ENCODE measurements at regions not wholly inside any gene's neighbourhood (a gene's known extent, or its start where the extent isn't known, plus 50 kb on each side); places are given as distances from the start of the nearest gene placed in this dataset.

DNA sequence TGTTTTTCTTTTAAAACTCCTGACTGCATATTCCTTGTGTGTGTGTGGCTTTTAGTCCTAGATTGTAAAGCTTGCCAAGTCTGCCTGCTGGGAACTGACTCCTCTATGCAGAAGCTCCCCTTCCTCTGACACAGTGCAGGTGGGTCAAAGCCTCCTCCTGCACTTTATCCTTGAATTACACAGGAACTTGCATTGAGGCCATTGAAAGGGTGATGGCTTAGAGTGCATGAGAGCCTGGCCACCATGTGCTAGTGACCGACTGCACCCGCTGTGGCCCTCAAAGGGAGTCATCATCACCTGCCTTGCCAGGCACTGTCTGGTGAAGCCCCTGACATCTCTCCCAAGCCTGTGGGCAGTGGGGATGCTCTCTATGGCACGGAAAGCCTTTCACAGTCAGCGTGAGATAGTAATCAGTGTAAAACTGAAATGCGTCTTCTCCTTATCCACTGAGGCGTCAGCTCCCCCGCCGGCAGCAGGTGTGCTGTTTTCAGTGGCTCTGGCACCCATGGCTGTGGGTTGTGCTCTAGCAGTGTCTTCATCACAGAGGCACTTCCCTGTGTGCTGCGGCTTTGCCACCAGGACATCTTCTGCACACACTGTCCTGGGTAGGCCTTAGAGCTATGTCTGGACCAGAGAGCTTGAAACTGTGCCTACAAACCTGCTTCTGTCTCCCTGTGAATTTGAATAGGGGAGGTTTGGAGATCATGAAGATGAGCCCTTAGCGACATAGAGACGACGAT, 87.9 kb downstream of the THBS2 start:
- no peak for DNase-seq

GRCh38 chr6:169164986-169165385, 88.7 kb downstream of the THBS2 start:
- no peak for DNase-seq

- no peak for DNase-seq
Observed at GRCh38 chr6:169164451-169164850, 89.2 kb downstream of the THBS2 start.

- no peak for DNase-seq
Observed at GRCh38 chr6:169163411-169163901, 90.2 kb downstream of the THBS2 start.

GRCh38 chr6:169162752-169163407, 90.8 kb downstream of the THBS2 start:
- DNase-seq, result no peak

GRCh38 chr6:169162249-169162648, 91.4 kb downstream of the THBS2 start:
- no peak for DNase-seq

GRCh38 chr6:169161572-169162167, 92.0 kb downstream of the THBS2 start:
- no peak for DNase-seq

DNA sequence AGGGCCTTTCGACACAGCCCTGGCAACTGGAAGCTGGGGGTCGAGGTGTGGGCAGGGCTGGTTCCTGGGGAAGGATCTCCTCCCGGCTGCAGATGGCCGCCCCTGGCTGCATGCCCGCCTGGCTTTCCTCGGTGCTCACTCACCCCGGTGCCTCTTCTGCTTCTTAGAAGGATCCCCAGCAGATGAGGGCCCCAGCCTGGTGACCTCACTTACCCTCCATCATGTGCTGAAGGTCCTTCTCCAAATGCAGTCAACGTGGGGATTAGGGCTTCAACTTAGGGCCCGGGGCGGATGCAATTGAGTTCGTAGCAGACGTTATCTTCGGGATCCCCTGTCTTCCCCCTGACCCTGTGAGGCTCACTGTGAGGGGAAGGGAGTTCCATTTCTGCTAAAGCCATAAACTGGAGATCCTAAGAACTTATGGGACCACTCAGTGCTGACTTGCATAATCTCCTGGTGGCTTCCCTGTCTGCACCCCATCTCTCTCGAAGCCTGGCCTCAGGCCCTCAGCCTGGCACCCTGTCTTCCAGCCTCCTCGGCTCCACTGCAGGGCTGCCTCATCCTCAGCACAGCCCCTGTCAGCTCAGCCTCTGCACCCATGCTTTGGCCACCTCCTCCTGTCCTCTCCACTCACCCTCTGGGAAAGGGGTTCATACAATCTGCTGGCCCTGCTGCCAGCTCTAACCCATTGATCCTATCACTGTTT, 92.6 kb downstream of the THBS2 start:
- DNase-seq, result no peak

- DNase-seq, result no peak
Observed at GRCh38 chr6:169160091-169160854, 93.4 kb downstream of the THBS2 start.

DNA sequence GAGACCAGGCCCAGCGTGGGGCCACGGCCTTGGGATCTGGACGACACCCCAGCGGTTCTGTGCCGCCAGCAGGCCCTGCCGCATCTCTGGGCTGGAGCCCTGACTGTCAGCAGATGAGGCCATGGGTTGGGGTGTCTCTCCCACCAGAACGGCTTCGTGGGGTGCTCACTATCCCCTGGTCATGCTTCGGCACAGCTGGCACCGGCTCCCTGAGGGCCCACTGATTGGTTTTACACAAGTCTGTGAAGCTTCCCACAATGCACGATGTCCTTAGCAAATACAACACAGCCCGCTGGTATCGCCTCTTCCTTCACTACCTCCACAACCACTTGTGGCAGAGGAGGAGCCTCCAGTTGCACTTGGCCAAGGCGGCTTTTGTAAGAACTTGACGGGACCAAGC, 94.3 kb downstream of the THBS2 start:
- DNase-seq, result no peak

DNA sequence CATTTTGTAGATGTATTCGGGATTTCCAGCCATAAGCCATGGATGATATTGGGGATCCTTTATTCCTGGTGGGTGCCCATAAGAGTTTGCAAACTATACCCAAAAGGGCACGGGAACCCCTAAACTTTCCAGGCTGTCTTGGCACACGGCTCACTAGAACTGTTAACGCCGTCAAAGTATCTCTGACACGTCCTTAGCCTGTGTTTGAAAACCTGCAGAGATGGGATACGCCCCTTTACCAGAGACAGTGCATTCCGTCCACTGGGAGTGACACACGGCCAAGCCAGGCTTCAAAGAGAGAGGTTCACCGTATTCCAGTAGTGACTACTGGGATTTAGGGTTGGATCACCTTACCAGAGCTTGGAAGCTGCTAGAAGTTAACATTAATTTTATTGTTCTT, 95.0 kb downstream of the THBS2 start:
- DNase-seq, result no peak

DNA sequence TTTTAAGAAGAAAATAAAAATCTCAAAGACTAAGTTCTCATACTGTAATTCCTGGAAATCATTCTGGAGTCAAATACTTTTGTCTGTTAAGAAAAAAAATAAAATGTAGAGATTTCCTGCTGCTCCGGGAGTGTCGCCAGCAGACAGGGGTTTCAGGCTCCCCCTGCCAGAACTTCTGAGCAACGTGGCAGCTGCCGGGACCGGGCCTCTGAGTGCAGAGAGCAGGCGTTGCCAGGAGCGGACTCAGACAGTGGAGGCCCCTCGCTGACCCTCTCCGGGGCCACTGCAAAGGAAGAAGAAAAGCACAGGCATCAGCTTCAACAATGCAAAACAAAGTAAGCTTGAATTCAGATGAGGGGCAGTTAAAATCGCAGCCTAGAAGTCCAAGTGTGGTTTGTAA, 95.5 kb downstream of the THBS2 start:
- no peak for DNase-seq

DNA sequence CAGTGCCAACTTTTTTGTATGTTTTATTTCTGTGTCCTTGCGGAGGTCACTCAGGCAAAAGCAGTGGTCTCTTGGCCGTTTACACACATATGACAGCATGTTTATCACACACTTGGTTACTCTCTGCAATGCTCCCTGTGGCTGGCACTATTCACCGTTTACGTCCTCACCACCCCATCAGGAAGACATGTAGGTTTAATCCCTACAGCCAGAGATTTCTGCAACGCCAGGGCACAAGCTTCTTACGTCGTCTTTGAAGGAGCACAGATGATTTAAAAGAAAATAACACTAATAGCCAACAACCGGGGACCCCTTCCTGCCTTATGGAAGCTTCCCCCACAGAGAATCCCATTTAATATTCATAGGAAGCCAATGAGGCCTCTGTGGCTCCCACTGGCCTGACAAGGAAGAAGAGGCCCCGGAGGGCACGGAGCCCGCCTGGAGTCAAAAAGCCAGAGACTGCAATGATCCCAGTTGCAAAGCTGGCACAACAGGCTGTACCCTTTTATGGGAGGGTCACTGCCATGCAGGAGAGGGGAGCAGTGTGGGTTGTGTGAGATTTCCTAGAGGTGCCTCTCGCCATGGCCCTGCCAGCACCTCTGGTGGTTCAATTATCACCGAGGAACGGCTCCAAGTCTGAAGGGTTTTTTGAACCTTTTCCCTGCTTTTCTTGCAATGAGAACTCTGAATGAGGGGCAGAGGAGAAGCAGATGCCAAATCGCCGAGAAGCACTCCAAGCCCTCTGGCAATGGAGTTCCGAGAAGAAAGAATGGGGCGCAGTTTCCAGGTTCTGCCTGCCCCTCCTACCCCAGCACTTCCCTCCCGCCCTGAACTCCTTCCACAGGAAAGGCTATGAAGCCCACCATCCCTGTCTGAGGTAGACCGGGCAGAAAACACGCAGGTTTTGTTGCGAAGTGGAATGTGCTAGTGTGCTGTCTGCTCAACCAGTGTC, 96.2 kb downstream of the THBS2 start:
- no peak for DNase-seq

- DNase-seq, result no peak
Observed at GRCh38 chr6:169156793-169157147, 96.9 kb downstream of the THBS2 start.

DNA sequence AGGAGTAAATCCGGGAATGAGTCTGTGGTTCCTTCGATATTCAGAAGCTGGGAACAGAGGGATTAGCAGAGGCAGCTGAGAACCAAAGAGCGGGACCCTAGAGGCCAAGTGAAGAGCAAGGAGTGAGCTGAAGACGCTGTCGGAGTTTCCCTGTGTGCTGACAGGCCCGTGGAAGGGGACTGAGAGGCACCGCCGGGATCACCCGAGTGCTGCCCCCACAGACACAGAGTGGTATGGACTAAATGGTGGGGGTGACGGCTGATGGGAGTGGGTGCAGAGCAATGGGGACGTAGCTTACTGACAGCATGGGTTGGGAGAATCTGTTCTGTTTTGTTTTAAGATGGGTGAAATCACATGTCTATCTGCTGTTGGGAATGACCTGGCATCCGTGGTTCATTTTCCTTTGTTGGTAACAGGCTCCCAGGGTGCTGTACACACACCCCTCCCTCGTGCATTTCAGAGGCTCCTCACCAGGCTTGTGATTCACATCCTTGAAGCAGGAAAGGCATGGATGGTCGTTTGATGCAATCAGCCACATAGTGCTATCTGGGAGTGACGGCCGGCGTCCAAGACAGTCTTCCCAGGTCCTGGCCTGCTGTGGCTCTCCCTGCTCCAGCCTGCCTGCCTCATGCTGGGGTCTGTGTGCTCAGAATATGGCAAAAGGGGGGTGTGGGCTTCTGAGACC, 97.4 kb downstream of the THBS2 start:
- DNase-seq, result no peak

- DNase-seq, result no peak
Observed at GRCh38 chr6:169155481-169155880, 98.2 kb downstream of the THBS2 start.

- DNase-seq, result no peak
Observed at GRCh38 chr6:169153401-169153800, 100.2 kb downstream of the THBS2 start.

- DNase-seq, result no peak
Observed at GRCh38 chr6:169146521-169146920, 107.1 kb downstream of the THBS2 start.

DNA sequence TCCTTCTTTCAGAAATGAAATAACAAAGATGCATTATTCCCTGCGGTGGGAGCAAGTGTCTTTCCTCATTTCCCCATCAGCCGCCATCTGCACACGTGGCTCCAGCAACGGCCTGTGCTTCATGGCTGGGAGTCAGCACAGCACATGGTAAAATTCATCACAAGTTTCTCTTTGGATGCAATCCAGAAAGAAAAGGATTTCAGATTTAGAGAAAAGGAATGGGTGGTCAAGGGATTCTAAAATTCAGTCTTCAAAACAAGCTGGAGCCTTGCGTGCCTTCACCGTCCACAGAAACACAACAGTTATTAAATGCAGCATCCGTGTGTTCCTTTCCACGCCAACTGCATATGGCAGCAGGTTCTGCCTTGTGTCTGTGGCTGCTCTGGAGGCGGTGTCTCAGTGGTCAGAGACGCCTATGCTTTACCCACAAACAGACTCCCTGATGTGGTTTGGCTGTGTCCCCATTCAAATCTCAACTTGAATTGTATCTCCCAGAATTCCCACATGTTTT, 107.6 kb downstream of the THBS2 start:
- DNase-seq, result no peak

GRCh38 chr6:169145496-169145895, 108.2 kb downstream of the THBS2 start:
- no peak for DNase-seq

- no peak for DNase-seq
Observed at GRCh38 chr6:169144356-169144755, 109.3 kb downstream of the THBS2 start.

Data from CD4-positive, alpha-beta T cell treated with Interleukin-4 for 4 hours (primary cell).